Panc1 (cell line): ENCODE measurements at regions not wholly inside any gene's neighbourhood (a gene's known extent, or its start where the extent isn't known, plus 50 kb on each side); places are given as distances from the start of the nearest gene placed in this dataset.

ENCODE experiments used
- CTCF ChIP-seq: fragments of 450-650 bp; IDR thresholded peaks from 2 replicates; pipeline ENCODE4 v1.5.1; 2017; ENCODE audit warnings: mild to moderate bottlenecking
- POLR2AphosphoS5 ChIP-seq: IDR thresholded peaks from 2 replicates; pipeline ENCODE4 v1.6.1; 2012; ENCODE audit warnings: mild to moderate bottlenecking, low read depth, low read length, moderate library complexity
- SIN3A ChIP-seq: IDR thresholded peaks from 2 replicates; pipeline ENCODE4 v1.6.1; 2012; ENCODE audit warnings: low read depth, mild to moderate bottlenecking, low read length, moderate library complexity, borderline replicate concordance; ENCODE audit not compliant: insufficient read depth
- TCF7L2 ChIP-seq: IDR thresholded peaks from 2 replicates; pipeline ENCODE4 v1.6.1; 2011; ENCODE audit warnings: mild to moderate bottlenecking, low read depth, low read length, inconsistent platforms
- TF ChIP-seq, protein P1 (sequence below), 2 experiments: IDR thresholded peaks; 2 replicates each; pipeline ENCODE4 v1.6.1; 2011 to 2012; ENCODE audit warnings: low read depth in 2 of 2, control low read depth in 1 of 2, low read length in 1 of 2, mild to moderate bottlenecking in 1 of 2, moderate library complexity in 1 of 2; ENCODE audit not compliant: insufficient read depth in 1 of 2

DNA sequence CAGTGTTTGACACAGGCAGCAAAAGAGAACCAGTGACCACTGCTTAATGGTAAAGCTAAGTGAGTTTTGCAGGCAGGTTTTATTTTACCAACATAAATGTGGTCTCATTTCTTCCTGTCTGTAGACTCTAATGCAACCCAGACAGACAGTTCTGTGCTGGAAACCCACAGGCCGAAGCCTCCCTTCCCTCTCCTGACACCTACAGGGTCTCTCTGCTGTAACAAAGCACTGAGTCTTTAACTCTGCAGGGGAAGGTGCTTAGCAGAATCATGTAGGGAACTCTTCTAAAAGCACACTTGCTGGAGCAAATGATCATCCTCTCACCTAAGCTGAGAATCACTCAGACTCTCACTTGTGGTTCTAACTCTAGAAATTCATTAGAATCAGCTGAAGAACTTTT is 200.3 kb downstream of the KBTBD8 start:
- no peak for TF ChIP-seq CTCF
- no peak for TF ChIP-seq SIN3A
- no peak for TF ChIP-seq POLR2AphosphoS5
- TF ChIP-seq, protein P1, sequence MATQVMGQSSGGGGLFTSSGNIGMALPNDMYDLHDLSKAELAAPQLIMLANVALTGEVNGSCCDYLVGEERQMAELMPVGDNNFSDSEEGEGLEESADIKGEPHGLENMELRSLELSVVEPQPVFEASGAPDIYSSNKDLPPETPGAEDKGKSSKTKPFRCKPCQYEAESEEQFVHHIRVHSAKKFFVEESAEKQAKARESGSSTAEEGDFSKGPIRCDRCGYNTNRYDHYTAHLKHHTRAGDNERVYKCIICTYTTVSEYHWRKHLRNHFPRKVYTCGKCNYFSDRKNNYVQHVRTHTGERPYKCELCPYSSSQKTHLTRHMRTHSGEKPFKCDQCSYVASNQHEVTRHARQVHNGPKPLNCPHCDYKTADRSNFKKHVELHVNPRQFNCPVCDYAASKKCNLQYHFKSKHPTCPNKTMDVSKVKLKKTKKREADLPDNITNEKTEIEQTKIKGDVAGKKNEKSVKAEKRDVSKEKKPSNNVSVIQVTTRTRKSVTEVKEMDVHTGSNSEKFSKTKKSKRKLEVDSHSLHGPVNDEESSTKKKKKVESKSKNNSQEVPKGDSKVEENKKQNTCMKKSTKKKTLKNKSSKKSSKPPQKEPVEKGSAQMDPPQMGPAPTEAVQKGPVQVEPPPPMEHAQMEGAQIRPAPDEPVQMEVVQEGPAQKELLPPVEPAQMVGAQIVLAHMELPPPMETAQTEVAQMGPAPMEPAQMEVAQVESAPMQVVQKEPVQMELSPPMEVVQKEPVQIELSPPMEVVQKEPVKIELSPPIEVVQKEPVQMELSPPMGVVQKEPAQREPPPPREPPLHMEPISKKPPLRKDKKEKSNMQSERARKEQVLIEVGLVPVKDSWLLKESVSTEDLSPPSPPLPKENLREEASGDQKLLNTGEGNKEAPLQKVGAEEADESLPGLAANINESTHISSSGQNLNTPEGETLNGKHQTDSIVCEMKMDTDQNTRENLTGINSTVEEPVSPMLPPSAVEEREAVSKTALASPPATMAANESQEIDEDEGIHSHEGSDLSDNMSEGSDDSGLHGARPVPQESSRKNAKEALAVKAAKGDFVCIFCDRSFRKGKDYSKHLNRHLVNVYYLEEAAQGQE (IDR thresholded peaks at IDR 0.05; ENCODE audit: insufficient read depth in 1 of 2, low read depth in 2 of 2, low read length in 1 of 2): no peak
- no peak for TF ChIP-seq TCF7L2
